GM06990 (cell line): ENCODE measurements at regions not wholly inside any gene's neighbourhood (a gene's known extent, or its start where the extent isn't known, plus 50 kb on each side); places are given as distances from the start of the nearest gene placed in this dataset.

Experiments
- DNase-seq: peaks from one replicate; pipeline ENCODE4 v3.0.0-alpha.2; 2011; ENCODE audit not compliant: insufficient read length; ENCODE audit errors: extremely low read depth
- H3K27me3 ChIP-seq: replicated peaks from 2 replicates; pipeline ENCODE4 v1.6.0; 2011; ENCODE audit warnings: low read length; ENCODE audit not compliant: control insufficient read depth, insufficient read depth
- H3K36me3 ChIP-seq: 2 replicates; pipeline ENCODE4 v1.5.1; 2011; ENCODE audit warnings: low read length; ENCODE audit not compliant: control insufficient read depth, insufficient read depth
- H3K4me3 ChIP-seq: replicated peaks from 2 replicates; pipeline ENCODE4 v1.5.1; 2011; ENCODE audit warnings: low read depth, mild to moderate bottlenecking, control low read depth, low read length
- CTCF ChIP-seq: IDR thresholded peaks from 2 replicates; pipeline ENCODE4 v1.5.1; 2011; ENCODE audit warnings: low read length, control low read depth, mild to moderate bottlenecking, inconsistent platforms; ENCODE audit not compliant: insufficient read depth, poor library complexity, severe bottlenecking

- Histone ChIP-seq H3K4me3 (no peak overlapping the region), H3K27me3 (no peaks in the 10 kb centered on the region), H3K36me3 (no peaks in the 10 kb centered on the region)
- no peak for DNase-seq
- no peak for TF ChIP-seq CTCF
These were observed 147.6 kb downstream of the BCOR start for GRCh38 chrX:39950018-39950688.

- Histone ChIP-seq H3K27me3 (no peaks in the 10 kb centered on the region), H3K4me3 (no peak overlapping the region), H3K36me3 (no peaks in the 10 kb centered on the region)
- no peak for DNase-seq
- no peak for TF ChIP-seq CTCF
These were observed 144.8 kb downstream of the BCOR start for GRCh38 chrX:39952989-39953388.

GRCh38 chrX:39953879-39954278 is 143.9 kb downstream of the BCOR start:
- H3K4me3 ChIP-seq, result no peak overlapping the region
- no peaks in the 10 kb centered on the region for H3K36me3 ChIP-seq
- no peak for DNase-seq
- no peaks in the 10 kb centered on the region for H3K27me3 ChIP-seq
- TF ChIP-seq CTCF, result no peak

- no peak for DNase-seq
- Histone ChIP-seq H3K27me3 (no peaks in the 10 kb centered on the region), H3K4me3 (no peak overlapping the region), H3K36me3 (no peaks in the 10 kb centered on the region)
- no peak for TF ChIP-seq CTCF
These were observed 142.9 kb downstream of the BCOR start for GRCh38 chrX:39954851-39955250.

- Histone ChIP-seq H3K36me3 (no peaks in the 10 kb centered on the region), H3K27me3 (no peaks in the 10 kb centered on the region), H3K4me3 (no peak overlapping the region)
- DNase-seq, result no peak
- no peak for TF ChIP-seq CTCF
These were observed 142.1 kb downstream of the BCOR start for GRCh38 chrX:39955625-39956024.

- Histone ChIP-seq H3K27me3 (no peaks in the 10 kb centered on the region), H3K36me3 (no peaks in the 10 kb centered on the region), H3K4me3 (no peak overlapping the region)
- no peak for TF ChIP-seq CTCF
- DNase-seq, result no peak
These were observed 140.9 kb downstream of the BCOR start for GRCh38 chrX:39956803-39957394.
